OCI-LY7 (cell line): ENCODE measurements at regions not wholly inside any gene's neighbourhood (a gene's known extent, or its start where the extent isn't known, plus 50 kb on each side); places are given as distances from the start of the nearest gene placed in this dataset.

Source experiments
- BruUV-seq: library from RNA; stranded (reverse); fragments of 400-500 nt; replicated peaks from 2 replicates; lab custom pipeline; 2021; lab: Mats Ljungman, UMichigan
- CTCF ChIA-PET: fragments of 300-600 bp; sonication (Branson Sonifier 250); formaldehyde crosslinking; loops from one replicate; lab custom pipeline; 2022; ENCODE audit warnings: antibody characterized with exemption; ENCODE audit not compliant: unreplicated experiment; lab: Charles Lee
- POLR2A ChIA-PET: fragments of 300-600 bp; sonication (Branson Sonifier 250); formaldehyde crosslinking; loops from one replicate; lab custom pipeline; 2022; ENCODE audit warnings: antibody characterized with exemption; lab: Charles Lee
- DNase-seq: peaks from one replicate; pipeline ENCODE4 v3.0.0-alpha.2; 2015; ENCODE audit warnings: low spot score
- H2AFZ ChIP-seq: fragments of 200-600 bp; sonication (generic), shearing (Covaris generic); 2 replicates; pipeline ENCODE4 v1.6.1; 2014; ENCODE audit warnings: mild to moderate bottlenecking, antibody characterized with exemption, low read length, moderate library complexity
- H3K27ac ChIP-seq: fragments of 200-600 bp; sonication (generic); 2 replicates; pipeline ENCODE4 v1.5.1; 2014; ENCODE audit warnings: mixed run types, low read depth, mild to moderate bottlenecking, moderate library complexity, low read length, inconsistent platforms; ENCODE audit not compliant: poor library complexity, severe bottlenecking
- H3K36me3 ChIP-seq: fragments of 200-600 bp; sonication (generic); 2 replicates; pipeline ENCODE4 v1.6.1; 2014; ENCODE audit warnings: mild to moderate bottlenecking, antibody characterized with exemption, low read length, moderate library complexity, mixed read lengths; ENCODE audit not compliant: insufficient read depth
- H3K4me1 ChIP-seq: fragments of 200-600 bp; sonication (generic); 2 replicates; pipeline ENCODE4 v1.5.1; 2014; ENCODE audit warnings: mild to moderate bottlenecking, low read length; ENCODE audit not compliant: insufficient read depth, poor library complexity, severe bottlenecking
- H3K4me2 ChIP-seq: fragments of 200-600 bp; sonication (generic); 2 replicates; pipeline ENCODE4 v1.6.1; 2014; ENCODE audit warnings: mild to moderate bottlenecking, low read length
- H3K4me3 ChIP-seq: fragments of 200-600 bp; sonication (generic); 2 replicates; pipeline ENCODE4 v1.5.1; 2014; ENCODE audit warnings: mild to moderate bottlenecking, low read depth, low read length; ENCODE audit not compliant: poor library complexity, severe bottlenecking
- H3K79me2 ChIP-seq: fragments of 200-600 bp; sonication (generic); 2 replicates; pipeline ENCODE4 v1.6.1; 2016; ENCODE audit warnings: low read depth, mild to moderate bottlenecking, low read length, moderate library complexity, mixed read lengths; ENCODE audit not compliant: insufficient read depth
- H3K9me2 ChIP-seq: fragments of 200-600 bp; sonication (generic); 2 replicates; pipeline ENCODE4 v1.6.1; 2016; ENCODE audit warnings: mild to moderate bottlenecking, low read length, mixed read lengths; ENCODE audit not compliant: insufficient read depth
- H3K9me3 ChIP-seq: fragments of 200-600 bp; sonication (generic); 2 replicates; pipeline ENCODE4 v1.6.1; 2014; ENCODE audit warnings: mild to moderate bottlenecking, mixed run types, low read length, mixed read lengths
- H4K20me1 ChIP-seq: fragments of 200-600 bp; sonication (generic); 2 replicates; pipeline ENCODE4 v1.6.1; 2014; ENCODE audit warnings: mild to moderate bottlenecking, antibody characterized with exemption, low read length, moderate library complexity, mixed read lengths; ENCODE audit not compliant: insufficient read depth
- EZH2phosphoT487 ChIP-seq: fragments of 200-600 bp; sonication (generic); IDR thresholded peaks from 2 replicates; pipeline ENCODE4 v1.6.1; 2018; ENCODE audit warnings: low read depth, borderline replicate concordance, mild to moderate bottlenecking, mixed run types, antibody characterized with exemption, low read length, moderate library complexity, mixed read lengths
- intact Hi-C: fragments of 100-400 bp; cut with micrococcal nuclease; formaldehyde crosslinking; loops from one replicate; pipeline ENCODE4 v1.10.0; 2022; ENCODE audit not compliant: unreplicated experiment
- TF ChIP-seq, protein P1 (sequence below): fragments of 200-600 bp; sonication (generic); conservative IDR thresholded peaks from 2 replicates; pipeline ENCODE4 v1.5.1; 2014; ENCODE audit warnings: mild to moderate bottlenecking, antibody characterized with exemption, low read length, moderate library complexity, mixed read lengths

DNA sequence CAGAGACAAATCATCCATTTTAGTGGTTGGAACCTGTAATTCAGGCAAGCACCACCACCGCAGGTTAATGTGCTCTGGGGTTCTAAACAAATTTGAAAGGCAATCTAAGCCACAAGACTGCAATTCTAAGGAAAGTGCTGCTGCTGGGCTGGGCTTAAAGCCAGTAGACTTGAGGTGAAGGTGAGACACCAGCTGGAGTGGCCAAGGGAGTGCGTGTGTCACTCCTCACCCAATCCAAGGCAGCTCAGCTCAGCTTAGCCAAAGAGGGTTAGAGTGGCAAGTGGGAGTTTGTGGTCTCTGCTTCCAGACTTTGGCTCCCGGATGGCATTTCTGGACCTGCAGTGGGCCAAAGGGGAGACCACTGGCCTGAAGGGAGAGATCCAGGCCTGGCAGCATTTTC is 1655.6 kb downstream of the SI start:
- TF ChIP-seq EZH2phosphoT487, result no peak
- TF ChIP-seq, protein P1, sequence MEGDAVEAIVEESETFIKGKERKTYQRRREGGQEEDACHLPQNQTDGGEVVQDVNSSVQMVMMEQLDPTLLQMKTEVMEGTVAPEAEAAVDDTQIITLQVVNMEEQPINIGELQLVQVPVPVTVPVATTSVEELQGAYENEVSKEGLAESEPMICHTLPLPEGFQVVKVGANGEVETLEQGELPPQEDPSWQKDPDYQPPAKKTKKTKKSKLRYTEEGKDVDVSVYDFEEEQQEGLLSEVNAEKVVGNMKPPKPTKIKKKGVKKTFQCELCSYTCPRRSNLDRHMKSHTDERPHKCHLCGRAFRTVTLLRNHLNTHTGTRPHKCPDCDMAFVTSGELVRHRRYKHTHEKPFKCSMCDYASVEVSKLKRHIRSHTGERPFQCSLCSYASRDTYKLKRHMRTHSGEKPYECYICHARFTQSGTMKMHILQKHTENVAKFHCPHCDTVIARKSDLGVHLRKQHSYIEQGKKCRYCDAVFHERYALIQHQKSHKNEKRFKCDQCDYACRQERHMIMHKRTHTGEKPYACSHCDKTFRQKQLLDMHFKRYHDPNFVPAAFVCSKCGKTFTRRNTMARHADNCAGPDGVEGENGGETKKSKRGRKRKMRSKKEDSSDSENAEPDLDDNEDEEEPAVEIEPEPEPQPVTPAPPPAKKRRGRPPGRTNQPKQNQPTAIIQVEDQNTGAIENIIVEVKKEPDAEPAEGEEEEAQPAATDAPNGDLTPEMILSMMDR, result no peak
- no peaks in the 10 kb centered on the region for H3K79me2 ChIP-seq
- H2AFZ ChIP-seq, result no peak overlapping the region
- POLR2A ChIA-PET, result interaction anchor here (0.6 kb wide), 1 partner anchor 1484 kb away, joined by 3 read pairs; no protein-coding TSS in a partner anchor
- no peak for DNase-seq
- H3K9me2 ChIP-seq, result no peaks in the 10 kb centered on the region
- no TSS peak for BruUV-seq
- H3K36me3 ChIP-seq, result no peaks in the 10 kb centered on the region
- H3K9me3 ChIP-seq, result no peaks in the 10 kb centered on the region
- H3K4me1 ChIP-seq, result no peaks in the 10 kb centered on the region
- no peak overlapping the region for H3K4me3 ChIP-seq
- CTCF ChIA-PET, result no interaction called here
- H3K4me2 ChIP-seq, result no peak overlapping the region
- no peak overlapping the region for H3K27ac ChIP-seq
- no peaks in the 10 kb centered on the region for H4K20me1 ChIP-seq
- intact Hi-C loops, result no loop called here

DNA sequence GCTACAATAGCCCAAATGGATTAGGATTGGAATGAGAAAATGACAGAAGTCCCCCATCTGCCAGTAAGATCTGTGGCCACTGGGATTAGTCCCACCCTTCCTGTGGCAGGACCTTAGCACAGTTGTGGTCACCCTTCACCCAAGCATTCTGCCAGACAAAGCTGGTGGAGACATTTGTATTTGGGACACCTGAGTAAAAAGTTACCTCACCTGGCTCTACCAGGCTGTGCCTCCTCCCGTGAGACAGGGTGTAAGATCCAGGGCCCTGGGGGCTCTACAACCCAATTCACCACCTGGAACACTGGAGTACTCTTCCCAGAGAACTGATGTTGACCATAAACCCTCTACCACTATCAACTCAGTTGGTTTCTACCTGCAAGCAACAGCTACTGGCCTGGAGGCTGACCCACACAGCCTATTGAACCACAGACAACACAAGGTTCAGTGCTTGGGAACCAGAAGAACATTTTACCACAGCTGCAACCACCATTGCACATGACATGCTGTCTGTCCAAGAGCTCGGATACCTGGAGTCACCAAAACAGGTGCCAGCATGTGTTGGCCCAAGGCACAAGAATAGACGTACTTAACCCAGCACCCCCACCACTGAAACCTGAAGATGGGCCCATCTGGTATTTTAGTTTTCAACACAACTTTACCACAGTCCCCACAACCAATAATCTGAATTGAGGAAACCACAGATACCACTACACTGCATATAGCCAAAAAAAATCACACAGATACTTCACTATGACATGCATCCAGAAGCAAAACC is 1686.7 kb downstream of the SI start:
- H3K79me2 ChIP-seq, result no peaks in the 10 kb centered on the region
- no peaks in the 10 kb centered on the region for H3K36me3 ChIP-seq
- intact Hi-C loops, result no loop called here
- no peak for DNase-seq
- H3K4me1 ChIP-seq, result no peaks in the 10 kb centered on the region
- H2AFZ ChIP-seq, result no peak overlapping the region
- no peak overlapping the region for H3K4me2 ChIP-seq
- H3K27ac ChIP-seq, result no peak overlapping the region
- H3K9me2 ChIP-seq, result no peaks in the 10 kb centered on the region
- H4K20me1 ChIP-seq, result no peaks in the 10 kb centered on the region
- no peak for TF ChIP-seq EZH2phosphoT487
- TF ChIP-seq, protein P1, result no peak
- no peak overlapping the region for H3K4me3 ChIP-seq
- ChIA-PET CTCF (no interaction called here), POLR2A (no interaction called here)
- no TSS peak for BruUV-seq
- no peaks in the 10 kb centered on the region for H3K9me3 ChIP-seq

DNA sequence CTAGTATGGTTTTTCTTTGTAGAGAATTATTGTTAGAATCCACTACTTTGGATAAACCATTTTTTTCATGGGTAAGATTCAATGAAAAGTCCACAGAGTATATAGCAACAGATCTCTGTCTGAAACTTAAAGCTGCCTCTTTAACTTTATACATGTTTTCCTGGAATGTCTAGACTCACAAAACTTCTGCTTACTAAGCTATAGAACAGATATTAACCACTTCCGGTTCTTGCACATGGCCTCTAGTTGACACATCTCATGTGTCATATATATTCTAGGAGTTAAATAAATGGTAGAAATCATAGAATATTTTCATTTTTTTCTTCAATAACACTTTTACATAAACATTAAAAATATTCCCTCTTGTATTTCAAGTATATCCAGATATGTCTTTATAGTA is 1693.9 kb downstream of the SI start:
- no peaks in the 10 kb centered on the region for H4K20me1 ChIP-seq
- H3K4me3 ChIP-seq, result no peak overlapping the region
- H3K36me3 ChIP-seq, result no peaks in the 10 kb centered on the region
- H3K9me2 ChIP-seq, result no peaks in the 10 kb centered on the region
- BruUV-seq, result no TSS peak
- ChIA-PET POLR2A (no interaction called here), CTCF (no interaction called here)
- TF ChIP-seq, protein P1, result no peak
- TF ChIP-seq EZH2phosphoT487, result no peak
- intact Hi-C loops, result no loop called here
- no peak overlapping the region for H3K4me2 ChIP-seq
- H3K27ac ChIP-seq, result no peak overlapping the region
- no peak for DNase-seq
- H2AFZ ChIP-seq, result no peak overlapping the region
- no peaks in the 10 kb centered on the region for H3K4me1 ChIP-seq
- no peaks in the 10 kb centered on the region for H3K79me2 ChIP-seq
- H3K9me3 ChIP-seq, result 0 out of 2 replicates have a peak, but pooled peaks cover 4% of the 10 kb centered on the region
